ENCODE measurements at regions not wholly inside any gene's neighbourhood (a gene's known extent, or its start where the extent isn't known, plus 50 kb on each side); places are given as distances from the start of the nearest gene placed in this dataset.

DNA sequence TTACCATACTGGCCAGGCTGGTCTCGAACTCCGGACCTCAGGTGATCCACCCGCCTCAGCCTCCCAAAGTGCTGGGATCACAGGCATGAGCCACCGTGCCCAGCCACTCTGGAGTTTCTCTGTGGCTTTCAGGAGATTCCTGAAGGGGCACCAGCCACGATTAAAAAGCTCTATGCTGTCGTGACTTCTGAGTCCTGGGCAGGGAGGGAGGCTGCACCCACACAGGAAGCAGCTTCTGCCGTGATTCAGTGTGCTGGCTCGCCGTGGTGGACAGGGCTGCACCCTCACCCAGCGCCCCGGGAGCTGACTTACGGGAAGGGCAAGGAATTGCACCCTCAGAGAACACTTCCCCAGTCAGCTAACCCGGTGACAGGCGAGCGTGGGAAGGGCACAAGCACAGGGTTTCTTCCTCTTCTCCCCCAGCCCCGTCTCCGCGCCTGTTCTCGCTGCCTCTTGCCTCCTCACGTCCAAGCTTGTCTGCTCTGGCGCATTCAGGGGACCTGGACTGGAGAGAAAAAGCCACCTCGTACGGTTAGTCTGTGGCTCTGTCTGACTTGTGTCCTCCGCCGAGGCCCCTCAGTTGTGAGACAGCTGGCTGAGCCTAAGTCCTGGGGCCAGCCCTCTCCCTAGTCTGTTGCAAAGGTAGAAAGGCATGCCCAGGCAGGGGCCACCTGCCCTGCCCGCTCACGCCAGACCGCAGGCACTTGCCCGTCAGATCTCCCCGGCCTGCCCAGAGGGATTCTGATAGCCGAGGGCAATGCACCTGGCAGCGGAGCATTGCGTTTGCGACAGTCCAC, 145.0 kb downstream of the SEC14L1 start (continued):
- TF ChIP-seq REPIN1 (CRISPR knock-in tag; IDR thresholded peaks at IDR 0.05; ENCODE audit: borderline replicate concordance, low read depth): no peak; the same call in 1 of the 2 replicates
- TF ChIP-seq ARID4A (CRISPR knock-in tag; IDR thresholded peaks at IDR 0.05; ENCODE audit: borderline replicate concordance): no peak; the same call in 1 of the 2 replicates
- TF ChIP-seq, protein P1, sequence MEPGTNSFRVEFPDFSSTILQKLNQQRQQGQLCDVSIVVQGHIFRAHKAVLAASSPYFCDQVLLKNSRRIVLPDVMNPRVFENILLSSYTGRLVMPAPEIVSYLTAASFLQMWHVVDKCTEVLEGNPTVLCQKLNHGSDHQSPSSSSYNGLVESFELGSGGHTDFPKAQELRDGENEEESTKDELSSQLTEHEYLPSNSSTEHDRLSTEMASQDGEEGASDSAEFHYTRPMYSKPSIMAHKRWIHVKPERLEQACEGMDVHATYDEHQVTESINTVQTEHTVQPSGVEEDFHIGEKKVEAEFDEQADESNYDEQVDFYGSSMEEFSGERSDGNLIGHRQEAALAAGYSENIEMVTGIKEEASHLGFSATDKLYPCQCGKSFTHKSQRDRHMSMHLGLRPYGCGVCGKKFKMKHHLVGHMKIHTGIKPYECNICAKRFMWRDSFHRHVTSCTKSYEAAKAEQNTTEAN (CRISPR knock-in tag; conservative IDR thresholded peaks at IDR 0.05): no peak; the same call in 1 of the 2 replicates
- TF ChIP-seq SOX13 (IDR thresholded peaks at IDR 0.05): no peak
- no peak; a peak in 1 of 4 replicates for TF ChIP-seq SOX13 (CRISPR knock-in tag; conservative IDR thresholded peaks at IDR 0.05 in 1 of 2, IDR thresholded peaks at IDR 0.05 in 1 of 2)
- 0 out of 2 replicates have a peak, but pooled peaks have one; percentile 16 for TF ChIP-seq ZBTB44 (CRISPR knock-in tag; IDR thresholded peaks at IDR 0.05)
- no peak for TF ChIP-seq ZNF30 (CRISPR knock-in tag; IDR thresholded peaks at IDR 0.05)
- TF ChIP-seq HOXA7 (CRISPR knock-in tag; IDR thresholded peaks at IDR 0.05): no peak; the same call in 1 of the 2 replicates
- no peak; the same call in 1 of the 2 replicates for TF ChIP-seq MEIS1 (CRISPR knock-in tag; IDR thresholded peaks at IDR 0.05; ENCODE audit: borderline replicate concordance)
- TF ChIP-seq ZNF556 (CRISPR knock-in tag; IDR thresholded peaks at IDR 0.05; ENCODE audit: borderline replicate concordance): peak; percentile 94
- TF ChIP-seq E2F2 (CRISPR knock-in tag; IDR thresholded peaks at IDR 0.05; ENCODE audit: borderline replicate concordance): no peak
- 0 out of 2 replicates have a peak, but pooled peaks have one; percentile 47 for TF ChIP-seq GFI1 (CRISPR knock-in tag; IDR thresholded peaks at IDR 0.05; ENCODE audit: borderline replicate concordance)
- no peak; the same call in 1 of the 2 replicates for TF ChIP-seq AKAP8 (CRISPR knock-in tag; IDR thresholded peaks at IDR 0.05)
- peak; percentile 78 for TF ChIP-seq TAF15 (IDR thresholded peaks at IDR 0.05; ENCODE audit: low read depth, low read length, poor library complexity, severe bottlenecking)
- no peak for TF ChIP-seq SCMH1 (CRISPR knock-in tag; IDR thresholded peaks at IDR 0.05; ENCODE audit: borderline replicate concordance)
- TF ChIP-seq ZNF720 (CRISPR knock-in tag; IDR thresholded peaks at IDR 0.05): no peak
- no peak for TF ChIP-seq KLF13 (CRISPR knock-in tag; IDR thresholded peaks at IDR 0.05)
- TF ChIP-seq ZNF275 (CRISPR knock-in tag; IDR thresholded peaks at IDR 0.05; ENCODE audit: borderline replicate concordance): no peak; the same call in 1 of the 2 replicates

Data from HepG2 (cell line).